Parathyroid adenoma (tissue), 2 donors: ENCODE measurements at regions not wholly inside any gene's neighbourhood (a gene's known extent, or its start where the extent isn't known, plus 50 kb on each side); places are given as distances from the start of the nearest gene placed in this dataset.

Experiments
- H2AFZ ChIP-seq: fragments of 300-600 bp; sonication (generic); one replicate; pipeline ENCODE4 v1.7.0; 2017; ENCODE audit warnings: antibody characterized with exemption, mild to moderate bottlenecking
- H3K27ac ChIP-seq: fragments of 300-600 bp; sonication (generic); one replicate; pipeline ENCODE4 v1.7.0; 2017
- H3K27me3 ChIP-seq: fragments of 300-600 bp; sonication (generic); one replicate; pipeline ENCODE4 v1.7.0; 2017; ENCODE audit warnings: low read length; ENCODE audit not compliant: control insufficient read depth, insufficient read depth
- H3K36me3 ChIP-seq: fragments of 300-600 bp; sonication (generic); one replicate; pipeline ENCODE4 v1.7.0; 2017; ENCODE audit warnings: low read length; ENCODE audit not compliant: control insufficient read depth, insufficient read depth
- H3K4me1 ChIP-seq: fragments of 300-600 bp; sonication (generic); one replicate; pipeline ENCODE4 v1.7.0; 2017; ENCODE audit warnings: control low read depth
- H3K4me2 ChIP-seq: fragments of 300-600 bp; sonication (generic); one replicate; pipeline ENCODE4 v1.7.0; 2017; ENCODE audit warnings: low read length
- H3K4me3 ChIP-seq: fragments of 300-600 bp; sonication (generic); one replicate; pipeline ENCODE4 v1.7.0; 2017; ENCODE audit warnings: low read depth, low read length
- H3K79me2 ChIP-seq: fragments of 300-600 bp; sonication (generic); one replicate; pipeline ENCODE4 v1.7.0; 2017; ENCODE audit warnings: control low read depth
- H3K9ac ChIP-seq: fragments of 300-600 bp; sonication (generic); one replicate; pipeline ENCODE4 v1.7.0; 2017; ENCODE audit warnings: mild to moderate bottlenecking
- H3K9me3 ChIP-seq: fragments of 300-600 bp; sonication (generic); one replicate; pipeline ENCODE4 v1.7.0; 2017; ENCODE audit warnings: low read length; ENCODE audit not compliant: control insufficient read depth
- CTCF ChIP-seq: fragments of 300-600 bp; sonication (generic); IDR thresholded peaks from one replicate; pipeline ENCODE4 v1.7.0; 2017; ENCODE audit warnings: antibody characterized with exemption, mild to moderate bottlenecking
- donor health status: primary hyperparathyroidism.

GRCh38 chr1:94654919-94655318 is 113.4 kb upstream of the F3 start:
- no peak for TF ChIP-seq CTCF
- Histone ChIP-seq H3K9me3 (no peaks in the 10 kb centered on the region), H3K4me3 (no peak overlapping the region), H3K79me2 (no peaks in the 10 kb centered on the region), H3K4me1 (no peaks in the 10 kb centered on the region), H3K27me3 (no peaks in the 10 kb centered on the region), H2AFZ (no peak overlapping the region), H3K4me2 (no peak overlapping the region), H3K9ac (no peak overlapping the region), H3K36me3 (no peaks in the 10 kb centered on the region), H3K27ac (no peak overlapping the region)

- Histone ChIP-seq H3K4me2 (no peak overlapping the region), H3K36me3 (no peaks in the 10 kb centered on the region), H3K27ac (no peak overlapping the region), H3K79me2 (no peaks in the 10 kb centered on the region), H3K9me3 (no peaks in the 10 kb centered on the region), H3K4me3 (no peak overlapping the region), H2AFZ (no peak overlapping the region), H3K4me1 (no peaks in the 10 kb centered on the region), H3K27me3 (no peaks in the 10 kb centered on the region), H3K9ac (no peak overlapping the region)
- no peak for TF ChIP-seq CTCF
Observed at GRCh38 chr1:94654459-94654858, 112.9 kb upstream of the F3 start.

- no peaks in the 10 kb centered on the region for H3K9me3 ChIP-seq
- no peak overlapping the region for H2AFZ ChIP-seq
- no peaks in the 10 kb centered on the region for H3K79me2 ChIP-seq
- H3K27ac ChIP-seq, result no peak overlapping the region
- H3K9ac ChIP-seq, result no peak overlapping the region
- no peaks in the 10 kb centered on the region for H3K4me1 ChIP-seq
- no peaks in the 10 kb centered on the region for H3K27me3 ChIP-seq
- H3K4me3 ChIP-seq, result no peak overlapping the region
- no peak overlapping the region for H3K4me2 ChIP-seq
- TF ChIP-seq CTCF, result no peak
- no peaks in the 10 kb centered on the region for H3K36me3 ChIP-seq
Observed at GRCh38 chr1:94654031-94654430, 112.5 kb upstream of the F3 start.

- Histone ChIP-seq H3K36me3 (no peaks in the 10 kb centered on the region), H3K9me3 (no peaks in the 10 kb centered on the region), H3K79me2 (no peaks in the 10 kb centered on the region), H3K4me1 (no peaks in the 10 kb centered on the region), H3K9ac (no peak overlapping the region), H3K27ac (no peak overlapping the region), H3K4me3 (no peak overlapping the region), H3K27me3 (no peaks in the 10 kb centered on the region), H3K4me2 (no peak overlapping the region), H2AFZ (no peak overlapping the region)
- no peak for TF ChIP-seq CTCF
Observed at GRCh38 chr1:94653454-94653853, 111.9 kb upstream of the F3 start.

- Histone ChIP-seq H3K36me3 (no peaks in the 10 kb centered on the region), H3K4me1 (no peaks in the 10 kb centered on the region), H3K27ac (no peak overlapping the region), H3K9me3 (no peaks in the 10 kb centered on the region), H3K4me2 (no peak overlapping the region), H3K27me3 (no peaks in the 10 kb centered on the region), H2AFZ (no peak overlapping the region), H3K4me3 (no peak overlapping the region), H3K9ac (no peak overlapping the region), H3K79me2 (no peaks in the 10 kb centered on the region)
- no peak for TF ChIP-seq CTCF
Observed at GRCh38 chr1:94651076-94651475, 109.5 kb upstream of the F3 start.
